Osteocyte (in vitro differentiated cells): ENCODE measurements at regions not wholly inside any gene's neighbourhood (a gene's known extent, or its start where the extent isn't known, plus 50 kb on each side); places are given as distances from the start of the nearest gene placed in this dataset.

Experiments used
- DNase-seq: peaks from one replicate; pipeline ENCODE4 v3.0.0; 2021; ENCODE audit warnings: mixed read lengths; ENCODE audit not compliant: unreplicated experiment; ENCODE audit errors: extremely low spot score
- H3K27ac Mint-ChIP-seq: one replicate; pipeline ENCODE4 v1.8.0; 2021; ENCODE audit warnings: mild to moderate bottlenecking, mixed read lengths; ENCODE audit not compliant: unreplicated experiment
- H3K27me3 Mint-ChIP-seq: one replicate; pipeline ENCODE4 v1.8.0; 2021; ENCODE audit warnings: mixed read lengths; ENCODE audit not compliant: unreplicated experiment
- H3K36me3 Mint-ChIP-seq: one replicate; pipeline ENCODE4 v1.8.0; 2021; ENCODE audit warnings: mixed read lengths; ENCODE audit not compliant: unreplicated experiment
- H3K4me1 Mint-ChIP-seq: one replicate; pipeline ENCODE4 v1.8.0; 2021; ENCODE audit warnings: mixed read lengths; ENCODE audit not compliant: unreplicated experiment
- H3K4me3 Mint-ChIP-seq: one replicate; pipeline ENCODE4 v1.8.0; 2021; ENCODE audit warnings: mild to moderate bottlenecking, moderate library complexity, mixed read lengths; ENCODE audit not compliant: unreplicated experiment
- H3K9me3 Mint-ChIP-seq: one replicate; pipeline ENCODE4 v1.8.0; 2021; ENCODE audit warnings: mixed read lengths; ENCODE audit not compliant: unreplicated experiment
- CTCF ChIP-seq: fragments of 200-600 bp; sonication (generic); IDR thresholded peaks from 2 replicates; pipeline ENCODE4 v1.5.0; 2021; ENCODE audit warnings: antibody characterized with exemption, mild to moderate bottlenecking, moderate library complexity

- no peak overlapping the region for H3K4me3 Mint-ChIP-seq
Measured at GRCh38 chr6:115618256-115618655, 442.4 kb downstream of the FRK start.

DNA sequence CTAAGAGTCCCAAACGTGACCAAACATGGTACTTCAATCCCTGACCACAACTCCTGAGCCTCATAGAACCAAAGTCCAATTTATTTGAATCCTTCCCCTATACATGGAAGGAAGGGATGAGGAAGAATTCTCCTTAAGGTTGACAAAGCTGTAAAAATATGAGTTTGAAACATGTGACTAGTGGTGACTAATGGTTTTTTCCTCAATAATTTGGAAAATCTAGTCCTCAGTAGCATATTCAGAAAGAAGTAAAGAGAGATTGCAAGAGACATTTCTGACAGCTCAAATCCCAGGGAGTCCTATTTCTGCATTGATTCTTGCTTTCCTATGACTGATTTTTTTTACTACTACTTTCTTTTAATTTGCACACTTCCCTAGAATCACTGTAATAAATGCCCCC, 443.7 kb downstream of the FRK start:
- H3K27ac Mint-ChIP-seq, result no peak overlapping the region
- no peaks in the 10 kb centered on the region for H3K9me3 Mint-ChIP-seq
- TF ChIP-seq CTCF, result no peak
- H3K4me3 Mint-ChIP-seq, result no peak overlapping the region
- no peaks in the 10 kb centered on the region for H3K36me3 Mint-ChIP-seq
- peaks cover 14% of the 10 kb centered on the region for H3K4me1 Mint-ChIP-seq
- no peak for DNase-seq
- no peaks in the 10 kb centered on the region for H3K27me3 Mint-ChIP-seq

More at GRCh38 chr6:115618256-115618655, 442.4 kb downstream of the FRK start:
- Mint-ChIP-seq H3K36me3 (no peaks in the 10 kb centered on the region), H3K4me1 (peaks cover 10% of the 10 kb centered on the region), H3K9me3 (no peaks in the 10 kb centered on the region), H3K27me3 (no peaks in the 10 kb centered on the region), H3K27ac (no peak overlapping the region)
- no peak for TF ChIP-seq CTCF
- no peak for DNase-seq

DNA sequence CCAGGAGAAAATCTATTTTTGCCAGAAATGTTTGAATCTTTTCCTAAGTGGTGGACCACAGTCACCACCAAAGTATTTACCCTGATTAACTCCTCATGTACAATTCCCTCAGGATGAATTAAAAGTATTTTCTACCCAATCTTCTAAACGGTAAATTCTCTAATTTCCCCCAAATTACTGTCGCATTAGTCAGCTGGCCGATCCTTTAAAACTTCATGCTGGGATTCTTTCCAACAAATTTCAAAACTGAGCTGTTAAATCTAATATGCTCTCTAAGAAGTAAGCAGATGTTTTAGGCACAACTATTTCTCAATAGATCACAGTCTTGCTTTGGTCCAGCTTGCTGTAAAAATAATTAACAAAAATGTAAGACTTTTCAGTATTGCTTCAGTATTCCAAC, 447.2 kb downstream of the FRK start:
- Mint-ChIP-seq H3K36me3 (no peaks in the 10 kb centered on the region), H3K27ac (no peak overlapping the region), H3K4me3 (no peak overlapping the region), H3K4me1 (peaks cover 14% of the 10 kb centered on the region), H3K9me3 (no peaks in the 10 kb centered on the region), H3K27me3 (peaks cover 7% of the 10 kb centered on the region)
- no peak for TF ChIP-seq CTCF
- DNase-seq, result no peak

- no peak overlapping the region for H3K27ac Mint-ChIP-seq
- no peak for TF ChIP-seq CTCF
- no peak for DNase-seq
- H3K36me3 Mint-ChIP-seq, result no peaks in the 10 kb centered on the region
- H3K27me3 Mint-ChIP-seq, result peaks cover 7% of the 10 kb centered on the region
- H3K9me3 Mint-ChIP-seq, result no peaks in the 10 kb centered on the region
- no peak overlapping the region for H3K4me3 Mint-ChIP-seq
- peaks cover 14% of the 10 kb centered on the region for H3K4me1 Mint-ChIP-seq
Measured at GRCh38 chr6:115612796-115613479, 447.8 kb downstream of the FRK start.

- no peak for TF ChIP-seq CTCF
- peaks cover 7% of the 10 kb centered on the region for H3K27me3 Mint-ChIP-seq
- peaks cover 14% of the 10 kb centered on the region for H3K4me1 Mint-ChIP-seq
- DNase-seq, result no peak
- no peak overlapping the region for H3K27ac Mint-ChIP-seq
- no peaks in the 10 kb centered on the region for H3K36me3 Mint-ChIP-seq
- H3K4me3 Mint-ChIP-seq, result no peak overlapping the region
- H3K9me3 Mint-ChIP-seq, result no peaks in the 10 kb centered on the region
Measured at GRCh38 chr6:115612216-115612615, 448.5 kb downstream of the FRK start.
